ENCODE measurements at regions not wholly inside any gene's neighbourhood (a gene's known extent, or its start where the extent isn't known, plus 50 kb on each side); places are given as distances from the start of the nearest gene placed in this dataset.
A peak's percentile ranks its signal among the peaks of the same experiment; 100 is the strongest.

GRCh38 chr10:3226960-3227744, 54.6 kb upstream of the PITRM1 start:
- Histone ChIP-seq H3K36me3 (ENCODE audit: control insufficient read depth, insufficient read depth, low read length) (no peaks in the 10 kb centered on the region), H3K4me1 (ENCODE audit: control insufficient read depth, insufficient read depth, low read length, poor library complexity, severe bottlenecking) (peaks cover 62% of the 10 kb centered on the region), H3K4me3 (ENCODE audit: extremely low read depth, insufficient read depth, low read length, poor library complexity, severe bottlenecking) (no peak overlapping the region), H3K27ac (ENCODE audit: low read depth, low read length, severe bottlenecking) (peak overlapping the region; percentile 96), H3K9me3 (ENCODE audit: control insufficient read depth, low read length) (peaks cover 3% of the 10 kb centered on the region)
- WGBS, 2 experiments (ENCODE audit: insufficient coverage in 2 of 2), result 69 to 88% methylated on average over 5 to 6 of the region's 11 CpGs

GRCh38 chr10:3225561-3225960, 53.0 kb upstream of the PITRM1 start:
- WGBS, 2 experiments (ENCODE audit: insufficient coverage in 2 of 2), result 94 to 100% methylated on average over 3 of the region's 3 CpGs
- H3K36me3 ChIP-seq (ENCODE audit: control insufficient read depth, insufficient read depth, low read length), result no peaks in the 10 kb centered on the region
- H3K4me3 ChIP-seq (ENCODE audit: extremely low read depth, insufficient read depth, low read length, poor library complexity, severe bottlenecking), result no peak overlapping the region
- H3K27ac ChIP-seq (ENCODE audit: low read depth, low read length, severe bottlenecking), result peak overlapping the region; percentile 96
- peaks cover 73% of the 10 kb centered on the region for H3K4me1 ChIP-seq (ENCODE audit: control insufficient read depth, insufficient read depth, low read length, poor library complexity, severe bottlenecking)
- H3K9me3 ChIP-seq (ENCODE audit: control insufficient read depth, low read length), result peaks cover 7% of the 10 kb centered on the region

DNA sequence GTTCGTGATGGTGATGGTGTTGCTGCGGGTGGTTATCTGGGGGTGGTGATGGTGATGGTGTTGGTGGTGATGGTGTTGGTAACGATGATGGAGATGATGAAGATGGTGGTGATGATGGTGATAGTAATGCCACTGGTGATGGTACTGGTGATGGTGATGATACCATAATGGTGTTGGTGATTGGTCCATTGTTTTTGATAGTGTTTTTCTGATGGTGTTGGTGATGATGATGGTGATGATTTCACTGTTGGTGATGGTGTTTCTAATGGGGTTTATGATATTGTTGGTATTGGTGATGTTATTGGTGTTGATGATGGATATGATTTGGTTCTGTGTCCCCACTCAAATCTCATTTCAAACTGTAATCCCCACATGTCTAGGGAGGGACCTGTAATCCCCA, 51.7 kb upstream of the PITRM1 start:
- H3K27ac ChIP-seq (ENCODE audit: low read depth, low read length, severe bottlenecking), result no peak overlapping the region
- peaks cover 66% of the 10 kb centered on the region for H3K4me1 ChIP-seq (ENCODE audit: control insufficient read depth, insufficient read depth, low read length, poor library complexity, severe bottlenecking)
- WGBS, 2 experiments (ENCODE audit: insufficient coverage in 2 of 2), result 94 to 97% methylated on average over 3 of the region's 3 CpGs
- H3K4me3 ChIP-seq (ENCODE audit: extremely low read depth, insufficient read depth, low read length, poor library complexity, severe bottlenecking), result no peak overlapping the region
- H3K36me3 ChIP-seq (ENCODE audit: control insufficient read depth, insufficient read depth, low read length), result no peaks in the 10 kb centered on the region
- H3K9me3 ChIP-seq (ENCODE audit: control insufficient read depth, low read length), result peaks cover 7% of the 10 kb centered on the region

- peaks cover 56% of the 10 kb centered on the region for H3K4me1 ChIP-seq (ENCODE audit: control insufficient read depth, insufficient read depth, low read length, poor library complexity, severe bottlenecking)
- peaks cover 7% of the 10 kb centered on the region for H3K9me3 ChIP-seq (ENCODE audit: control insufficient read depth, low read length)
- H3K36me3 ChIP-seq (ENCODE audit: control insufficient read depth, insufficient read depth, low read length), result no peaks in the 10 kb centered on the region
- 93 to 95% methylated on average over 2 of the region's 3 CpGs for WGBS, 2 experiments (ENCODE audit: insufficient coverage in 2 of 2)
- no peak overlapping the region for H3K27ac ChIP-seq (ENCODE audit: low read depth, low read length, severe bottlenecking)
- no peak overlapping the region for H3K4me3 ChIP-seq (ENCODE audit: extremely low read depth, insufficient read depth, low read length, poor library complexity, severe bottlenecking)
Observed at GRCh38 chr10:3222626-3223025, 50.0 kb upstream of the PITRM1 start.
